GM12878 (cell line): ENCODE measurements at regions not wholly inside any gene's neighbourhood (a gene's known extent, or its start where the extent isn't known, plus 50 kb on each side); places are given as distances from the start of the nearest gene placed in this dataset.

Experiments used
- ATAC-seq: fragments of 200-7000 bp; cut with Tn5 transposase; 3 replicates; pipeline ENCODE4 v1.9.1; 2020; ENCODE audit warnings: mild to moderate bottlenecking, moderate library complexity
- BruUV-seq: library from RNA; stranded (reverse); fragments of 400-500 nt; replicated peaks from 2 replicates; lab custom pipeline; 2021; lab: Mats Ljungman, UMichigan
- CTCF ChIA-PET: fragments of 300-600 bp; sonication (Branson Sonifier 250); formaldehyde crosslinking; extraction: SDS; loops from one replicate; lab custom pipeline; 2021; ENCODE audit warnings: inconsistent platforms; lab: Yijun Ruan, JAX
- POLR2A ChIA-PET: fragments of 350-600 bp; formaldehyde crosslinking; extraction: SDS; loops from one replicate; lab custom pipeline; 2021; ENCODE audit warnings: inconsistent platforms; lab: Charles Lee
- RAD21 ChIA-PET: fragments of 300-600 bp; sonication (Branson Sonifier 250); formaldehyde crosslinking; loops from one replicate; lab custom pipeline; 2023; ENCODE audit warnings: antibody characterized with exemption; ENCODE audit not compliant: unreplicated experiment; lab: Charles Lee
- SMC1A ChIA-PET: fragments of 300-600 bp; sonication (Branson Sonifier 250); formaldehyde crosslinking; loops from one replicate; lab custom pipeline; 2023; ENCODE audit not compliant: unreplicated experiment, uncharacterized antibody; lab: Charles Lee
- DNase-seq: peaks from one replicate; pipeline ENCODE4 v3.0.0-alpha.2; 2011; ENCODE audit warnings: low read depth, low spot score
- FAIRE-seq: peaks from 3 replicates; lab custom pipeline; 2011; peaks lifted over from hg19 to GRCh38; lab: Jason Lieb, UNC
- H2AFZ ChIP-seq: 2 replicates; pipeline ENCODE4 v1.6.0; 2011; ENCODE audit warnings: low read depth, low read length, control low read depth; ENCODE audit not compliant: control insufficient read depth
- H3K27ac ChIP-seq: 2 replicates; pipeline ENCODE4 v1.5.1; 2011; ENCODE audit warnings: control low read depth; ENCODE audit not compliant: control insufficient read depth, insufficient read depth
- H3K27me3 ChIP-seq, 2 experiments: replicated peaks in 1 of 2; 2 replicates each; pipeline versions ENCODE4 v1.6.0 to v1.6.1; 2011; ENCODE audit warnings: low read length in 1 of 2; ENCODE audit not compliant: control insufficient read depth in 2 of 2, insufficient read depth in 2 of 2
- H3K36me3 ChIP-seq, 2 experiments: 2 replicates each; pipeline ENCODE4 v1.5.1; 2011; ENCODE audit warnings: low read length in 1 of 2; ENCODE audit not compliant: control insufficient read depth in 2 of 2, insufficient read depth in 2 of 2
- H3K4me1 ChIP-seq: 2 replicates; pipeline ENCODE4 v1.6.1; 2011; ENCODE audit warnings: mild to moderate bottlenecking, low read length, moderate library complexity, mixed read lengths; ENCODE audit not compliant: control insufficient read depth, insufficient read depth
- H3K4me2 ChIP-seq: 2 replicates; pipeline ENCODE4 v1.6.0; 2011; ENCODE audit warnings: control low read depth; ENCODE audit not compliant: control insufficient read depth, insufficient read depth
- H3K4me3 ChIP-seq: fragments of 200-600 bp; sonication (generic); 2 replicates; pipeline ENCODE4 v1.5.1; 2016
- H3K79me2 ChIP-seq: 2 replicates; pipeline ENCODE4 v1.6.0; 2011; ENCODE audit warnings: low read length; ENCODE audit not compliant: control insufficient read depth, insufficient read depth
- H3K9ac ChIP-seq: 2 replicates; pipeline ENCODE4 v1.8.0; 2011; ENCODE audit warnings: low read length, control low read depth, mixed read lengths; ENCODE audit not compliant: control insufficient read depth, insufficient read depth
- H3K9me3 ChIP-seq: replicated peaks from 3 replicates; pipeline ENCODE4 v1.5.1; 2011; ENCODE audit warnings: mild to moderate bottlenecking, low read length; ENCODE audit not compliant: control insufficient read depth, insufficient read depth
- H4K20me1 ChIP-seq: 2 replicates; pipeline ENCODE4 v1.6.0; 2011; ENCODE audit not compliant: control insufficient read depth, insufficient read depth
- E2F4 ChIP-seq: IDR thresholded peaks from 2 replicates; pipeline ENCODE4 v1.6.1; 2012; ENCODE audit warnings: low read depth, low read length, improper control_type of control experiment
- ESRRA ChIP-seq: IDR thresholded peaks from 2 replicates; pipeline ENCODE4 v1.6.1; 2012; ENCODE audit warnings: mild to moderate bottlenecking, low read length, improper control_type of control experiment
- MTA3 ChIP-seq: IDR thresholded peaks from 2 replicates; pipeline ENCODE4 v1.6.1; 2012; ENCODE audit warnings: low read length, inconsistent platforms, borderline replicate concordance
- PKNOX1 ChIP-seq: fragments of 450-650 bp; IDR thresholded peaks from 2 replicates; pipeline ENCODE4 v1.6.1; 2016; ENCODE audit warnings: mild to moderate bottlenecking
- RAD51 ChIP-seq: fragments of 450-650 bp; IDR thresholded peaks from 2 replicates; pipeline ENCODE4 v1.6.1; 2016; ENCODE audit warnings: moderate library complexity, mild to moderate bottlenecking, inconsistent platforms
- ZNF592 ChIP-seq: fragments of 450-650 bp; IDR thresholded peaks from 2 replicates; pipeline ENCODE4 v1.6.1; 2017; ENCODE audit warnings: mild to moderate bottlenecking, moderate library complexity
- WGBS: methylation state at CpG from one replicate; pipeline ENCODE4 v1.1.6; 2016; ENCODE audit warnings: low lambda C conversion rate; ENCODE audit not compliant: insufficient replicate concordance, insufficient coverage; ENCODE audit errors: missing lambda C conversion rate; 5-methylcytosine and 5-hydroxymethylcytosine counted together
- in situ Hi-C: fragments of 300-500 bp; cut with MboI; formaldehyde crosslinking; loops from 9 replicates; pipeline ENCODE4 v1.14.3; 2018; ENCODE audit warnings: mixed read lengths
- intact Hi-C: fragments of 100-400 bp; cut with micrococcal nuclease; formaldehyde crosslinking; loops from one replicate; pipeline ENCODE4 v1.14.2; 2022; ENCODE audit not compliant: unreplicated experiment

GRCh38 chr6:120994573-120994967 is 339.7 kb downstream of the TBC1D32 start:
- H3K4me2 ChIP-seq, result no peak overlapping the region
- H3K9ac ChIP-seq, result no peak overlapping the region
- BruUV-seq, result no TSS peak
- ChIA-PET SMC1A (no interaction called here), RAD21 (no interaction called here), POLR2A (no interaction called here), CTCF (interaction anchor here (1.2 kb wide), 1 partner anchor 312 kb away, joined by 3 read pairs; no protein-coding TSS in a partner anchor)
- in situ Hi-C loops (no loop called here), intact Hi-C loops (no loop called here)
- DNase-seq, result no peak
- WGBS, result 19% methylated on average over 4 of the region's 4 CpGs
- H3K79me2 ChIP-seq, result no peaks in the 10 kb centered on the region
- no peaks in the 10 kb centered on the region for H4K20me1 ChIP-seq
- no peak for TF ChIP-seq ZNF592
- TF ChIP-seq E2F4, result no peak
- no peak for TF ChIP-seq RAD51
- no peak for TF ChIP-seq MTA3
- no peak for TF ChIP-seq PKNOX1
- TF ChIP-seq ESRRA, result no peak
- H3K4me3 ChIP-seq, result no peak overlapping the region
- H3K9me3 ChIP-seq, result no peaks in the 10 kb centered on the region
- H3K27ac ChIP-seq, result no peak overlapping the region
- H3K36me3 ChIP-seq, result no peaks in the 10 kb centered on the region
- no peak overlapping the region for H2AFZ ChIP-seq
- H3K4me1 ChIP-seq, result no peaks in the 10 kb centered on the region
- no peak for FAIRE-seq
- no peaks in the 10 kb centered on the region for H3K27me3 ChIP-seq
- no peak for ATAC-seq
